ENCODE measurements at regions not wholly inside any gene's neighbourhood (a gene's known extent, or its start where the extent isn't known, plus 50 kb on each side); places are given as distances from the start of the nearest gene placed in this dataset.

DNA sequence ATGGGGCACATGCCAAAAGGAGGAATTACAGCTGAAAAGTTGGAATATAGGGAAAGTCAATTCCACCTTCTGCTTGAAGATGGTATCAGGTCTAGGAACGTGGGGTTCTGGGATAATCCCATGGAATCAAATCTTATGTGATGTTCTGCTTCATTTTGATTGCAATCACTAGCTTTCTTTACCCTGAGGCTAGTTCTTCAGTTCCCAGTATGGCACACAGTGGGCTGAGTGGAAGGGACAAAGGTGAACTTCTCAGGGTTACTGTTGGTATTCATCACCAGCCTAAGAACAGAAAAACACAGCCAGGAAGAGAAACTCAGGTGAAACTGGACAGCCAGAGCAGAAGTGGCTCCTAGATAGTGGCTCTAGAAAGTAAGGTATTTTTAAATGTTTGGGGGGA is 117.8 kb downstream of the TNFSF18 start:
- TF ChIP-seq TAF1 (IDR thresholded peaks at IDR 0.05; ENCODE audit: borderline replicate concordance, insufficient read depth, low read length): no peak
- TF ChIP-seq, protein P1, sequence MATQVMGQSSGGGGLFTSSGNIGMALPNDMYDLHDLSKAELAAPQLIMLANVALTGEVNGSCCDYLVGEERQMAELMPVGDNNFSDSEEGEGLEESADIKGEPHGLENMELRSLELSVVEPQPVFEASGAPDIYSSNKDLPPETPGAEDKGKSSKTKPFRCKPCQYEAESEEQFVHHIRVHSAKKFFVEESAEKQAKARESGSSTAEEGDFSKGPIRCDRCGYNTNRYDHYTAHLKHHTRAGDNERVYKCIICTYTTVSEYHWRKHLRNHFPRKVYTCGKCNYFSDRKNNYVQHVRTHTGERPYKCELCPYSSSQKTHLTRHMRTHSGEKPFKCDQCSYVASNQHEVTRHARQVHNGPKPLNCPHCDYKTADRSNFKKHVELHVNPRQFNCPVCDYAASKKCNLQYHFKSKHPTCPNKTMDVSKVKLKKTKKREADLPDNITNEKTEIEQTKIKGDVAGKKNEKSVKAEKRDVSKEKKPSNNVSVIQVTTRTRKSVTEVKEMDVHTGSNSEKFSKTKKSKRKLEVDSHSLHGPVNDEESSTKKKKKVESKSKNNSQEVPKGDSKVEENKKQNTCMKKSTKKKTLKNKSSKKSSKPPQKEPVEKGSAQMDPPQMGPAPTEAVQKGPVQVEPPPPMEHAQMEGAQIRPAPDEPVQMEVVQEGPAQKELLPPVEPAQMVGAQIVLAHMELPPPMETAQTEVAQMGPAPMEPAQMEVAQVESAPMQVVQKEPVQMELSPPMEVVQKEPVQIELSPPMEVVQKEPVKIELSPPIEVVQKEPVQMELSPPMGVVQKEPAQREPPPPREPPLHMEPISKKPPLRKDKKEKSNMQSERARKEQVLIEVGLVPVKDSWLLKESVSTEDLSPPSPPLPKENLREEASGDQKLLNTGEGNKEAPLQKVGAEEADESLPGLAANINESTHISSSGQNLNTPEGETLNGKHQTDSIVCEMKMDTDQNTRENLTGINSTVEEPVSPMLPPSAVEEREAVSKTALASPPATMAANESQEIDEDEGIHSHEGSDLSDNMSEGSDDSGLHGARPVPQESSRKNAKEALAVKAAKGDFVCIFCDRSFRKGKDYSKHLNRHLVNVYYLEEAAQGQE (IDR thresholded peaks at IDR 0.05; ENCODE audit: insufficient read depth in 1 of 2, low read depth in 2 of 2, low read length in 2 of 2): no peak
- TF ChIP-seq POLR2AphosphoS5 (IDR thresholded peaks at IDR 0.05; ENCODE audit: low read depth, low read length): no peak
- no peak for TF ChIP-seq FOXP2 (optimal IDR thresholded peaks at IDR 0.05; ENCODE audit: borderline replicate concordance, extremely low read depth, extremely low read length, insufficient read depth)
- no peak for TF ChIP-seq SIN3A (IDR thresholded peaks at IDR 0.05; ENCODE audit: borderline replicate concordance, insufficient read depth, low read length)

DNA sequence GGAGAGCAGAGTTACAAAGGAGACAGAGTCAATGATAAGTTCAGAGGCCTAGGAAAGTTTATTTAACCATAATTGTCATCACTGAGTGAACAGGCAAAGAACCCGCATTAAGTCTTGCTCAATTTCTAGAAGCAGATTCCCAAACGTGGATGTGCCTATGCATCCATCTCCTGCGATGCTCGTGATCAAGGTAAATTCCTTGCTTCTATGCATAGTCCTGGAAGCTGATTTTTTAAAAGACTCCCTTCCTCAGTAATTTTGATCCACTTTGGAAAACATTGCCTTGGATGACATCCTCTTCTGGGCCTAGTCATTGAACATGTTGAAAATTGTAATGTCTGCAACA is 116.4 kb downstream of the TNFSF18 start:
- TF ChIP-seq POLR2AphosphoS5 (IDR thresholded peaks at IDR 0.05; ENCODE audit: low read depth, low read length) (no peak), FOXP2 (optimal IDR thresholded peaks at IDR 0.05; ENCODE audit: borderline replicate concordance, extremely low read depth, extremely low read length, insufficient read depth) (no peak), TAF1 (IDR thresholded peaks at IDR 0.05; ENCODE audit: borderline replicate concordance, insufficient read depth, low read length) (no peak), SIN3A (IDR thresholded peaks at IDR 0.05; ENCODE audit: borderline replicate concordance, insufficient read depth, low read length) (no peak)
- TF ChIP-seq, protein P1 (IDR thresholded peaks at IDR 0.05; ENCODE audit: insufficient read depth in 1 of 2, low read depth in 2 of 2, low read length in 2 of 2): no peak

DNA sequence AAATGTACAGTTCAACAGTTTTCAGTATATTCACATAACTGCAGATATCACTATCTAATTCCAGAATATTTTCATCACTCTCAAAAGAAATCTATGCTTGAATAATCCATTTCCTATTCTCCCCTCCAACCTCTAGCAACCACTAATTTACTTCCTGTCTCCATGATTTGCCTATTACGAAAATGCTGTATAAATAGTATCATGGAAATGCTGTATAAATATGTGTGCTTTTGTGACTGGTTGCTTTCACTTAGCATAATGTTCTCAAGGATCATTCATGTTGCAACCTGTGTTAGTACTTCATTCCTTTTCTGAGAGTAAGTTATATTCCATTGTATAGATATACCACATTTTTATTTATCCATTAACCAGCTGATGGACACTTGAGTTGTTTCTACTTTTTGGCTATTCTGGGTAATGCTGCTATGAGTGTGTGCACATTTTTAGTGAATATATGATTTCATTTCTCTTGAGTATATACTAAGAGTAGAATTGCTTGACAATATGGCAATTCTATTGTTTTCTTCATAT is 115.6 kb downstream of the TNFSF18 start:
- no peak for TF ChIP-seq FOXP2 (optimal IDR thresholded peaks at IDR 0.05; ENCODE audit: borderline replicate concordance, extremely low read depth, extremely low read length, insufficient read depth)
- no peak for TF ChIP-seq POLR2AphosphoS5 (IDR thresholded peaks at IDR 0.05; ENCODE audit: low read depth, low read length)
- no peak for TF ChIP-seq TAF1 (IDR thresholded peaks at IDR 0.05; ENCODE audit: borderline replicate concordance, insufficient read depth, low read length)
- TF ChIP-seq SIN3A (IDR thresholded peaks at IDR 0.05; ENCODE audit: borderline replicate concordance, insufficient read depth, low read length): no peak
- TF ChIP-seq, protein P1 (IDR thresholded peaks at IDR 0.05; ENCODE audit: insufficient read depth in 1 of 2, low read depth in 2 of 2, low read length in 2 of 2): no peak

DNA sequence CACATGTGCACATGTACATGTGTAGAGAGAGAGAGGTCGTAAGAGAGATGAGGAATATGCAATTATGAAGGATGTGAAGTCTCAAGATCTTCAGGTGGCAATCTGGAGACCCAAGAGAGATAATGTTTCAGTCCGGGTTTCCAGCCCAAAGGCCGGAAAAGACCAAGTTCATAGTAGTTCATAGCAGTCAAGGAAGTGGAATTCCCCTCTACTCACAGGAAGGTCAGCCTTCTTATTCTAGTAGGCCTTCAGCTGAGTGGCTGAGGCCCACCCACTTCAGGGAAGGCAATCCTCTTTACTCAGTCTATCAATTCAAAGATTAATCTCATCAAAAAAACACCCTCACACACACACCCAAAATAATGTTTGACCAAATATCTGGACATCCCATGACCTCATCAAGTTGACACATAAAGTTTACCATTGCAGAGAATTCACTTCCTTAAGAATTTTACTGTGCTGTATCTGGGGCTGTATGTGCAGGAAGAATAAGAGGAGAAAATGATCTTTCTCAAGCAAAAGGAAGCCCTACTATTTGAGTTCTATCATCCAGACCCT is 114.6 kb downstream of the TNFSF18 start:
- TF ChIP-seq POLR2AphosphoS5 (IDR thresholded peaks at IDR 0.05; ENCODE audit: low read depth, low read length) (no peak), FOXP2 (optimal IDR thresholded peaks at IDR 0.05; ENCODE audit: borderline replicate concordance, extremely low read depth, extremely low read length, insufficient read depth) (no peak), SIN3A (IDR thresholded peaks at IDR 0.05; ENCODE audit: borderline replicate concordance, insufficient read depth, low read length) (no peak), TAF1 (IDR thresholded peaks at IDR 0.05; ENCODE audit: borderline replicate concordance, insufficient read depth, low read length) (no peak)
- TF ChIP-seq, protein P1 (IDR thresholded peaks at IDR 0.05; ENCODE audit: insufficient read depth in 1 of 2, low read depth in 2 of 2, low read length in 2 of 2): no peak
